HG03139 (cell line): ENCODE measurements at regions not wholly inside any gene's neighbourhood (a gene's known extent, or its start where the extent isn't known, plus 50 kb on each side); places are given as distances from the start of the nearest gene placed in this dataset.
"Not testable (repeated sequence)": the region's sequence is repeated elsewhere in the genome, so short reads cannot be mapped to it uniquely, and the experiment has no call there.

Source experiments
- ATAC-seq: cut with Tn5 transposase; IDR thresholded peaks from one replicate; pipeline ENCODE4 v1.9.1; 2021; ENCODE audit not compliant: unreplicated experiment

- ATAC-seq, result no peak
Observed at GRCh38 chr3:137295336-137295735, 337.6 kb downstream of the IL20RB start.

- ATAC-seq, result no peak
Observed at GRCh38 chr3:137296116-137296515, 338.3 kb downstream of the IL20RB start.

- no peak for ATAC-seq
Observed at GRCh38 chr3:137297770-137298169, 340.0 kb downstream of the IL20RB start.

GRCh38 chr3:137300703-137301102, 342.9 kb downstream of the IL20RB start:
- no peak for ATAC-seq

- ATAC-seq, result no peak
Observed at GRCh38 chr3:137304313-137305056, 346.7 kb downstream of the IL20RB start.

- no peak for ATAC-seq
Observed at GRCh38 chr3:137324114-137324513, 366.3 kb downstream of the IL20RB start.

GRCh38 chr3:137325170-137325569, 367.4 kb downstream of the IL20RB start:
- no peak for ATAC-seq

- ATAC-seq, result no peak
Observed at GRCh38 chr3:137325934-137326333, 368.2 kb downstream of the IL20RB start.

- ATAC-seq, result no peak
Observed at GRCh38 chr3:137329594-137329993, 371.8 kb downstream of the IL20RB start.

- ATAC-seq, result no peak
Observed at GRCh38 chr3:137330246-137330645, 372.5 kb downstream of the IL20RB start.

- no peak for ATAC-seq
Observed at GRCh38 chr3:137332297-137332696, 374.5 kb downstream of the IL20RB start.

GRCh38 chr3:137335478-137335877, 377.7 kb downstream of the IL20RB start:
- ATAC-seq, result no peak

- not testable (repeated sequence) for ATAC-seq
Observed at GRCh38 chr3:137338400-137338799, 380.6 kb downstream of the IL20RB start.

- no peak for ATAC-seq
Observed at GRCh38 chr3:137343283-137343682, 385.5 kb downstream of the IL20RB start.

GRCh38 chr3:137347132-137347531, 389.3 kb downstream of the IL20RB start:
- ATAC-seq, result no peak

GRCh38 chr3:137347817-137348368, 390.1 kb downstream of the IL20RB start:
- no peak for ATAC-seq

GRCh38 chr3:137348936-137349335, 391.2 kb downstream of the IL20RB start:
- no peak for ATAC-seq

- no peak for ATAC-seq
Observed at GRCh38 chr3:137349557-137350348, 392.0 kb downstream of the IL20RB start.

GRCh38 chr3:137360531-137361201, 402.9 kb downstream of the IL20RB start:
- ATAC-seq, result no peak

GRCh38 chr3:137382005-137382594, 382.0 kb upstream of the SOX14 start:
- no peak for ATAC-seq

GRCh38 chr3:137385922-137386321, 378.2 kb upstream of the SOX14 start:
- no peak for ATAC-seq
